ENCODE measurements at regions not wholly inside any gene's neighbourhood (a gene's known extent, or its start where the extent isn't known, plus 50 kb on each side); places are given as distances from the start of the nearest gene placed in this dataset.

- TF ChIP-seq CTCF (conservative IDR thresholded peaks at IDR 0.05; ENCODE audit: low read depth, low read length): no peak
- no peak for TF ChIP-seq EZH2 (IDR thresholded peaks at IDR 0.05; ENCODE audit: borderline replicate concordance, low read depth, low read length, poor library complexity, severe bottlenecking)
Measured at GRCh38 chrX:13868591-13868990, 51.7 kb upstream of the GPM6B start.
